K562 (cell line): ENCODE measurements at regions not wholly inside any gene's neighbourhood (a gene's known extent, or its start where the extent isn't known, plus 50 kb on each side); places are given as distances from the start of the nearest gene placed in this dataset.

Experiments
- ATAC-seq: fragments of 200-7000 bp; cut with Tn5 transposase; 3 replicates; pipeline ENCODE4 v1.9.1; 2020; ENCODE audit warnings: moderate library complexity
- BruUV-seq: library from RNA; stranded (reverse); fragments of 400-500 nt; replicated peaks from 2 replicates; lab custom pipeline; 2021; lab: Mats Ljungman, UMichigan
- CTCF ChIA-PET: fragments of 300-600 bp; formaldehyde crosslinking; extraction: SDS; loops from one replicate; lab custom pipeline; 2021; ENCODE audit warnings: low intra/inter-chr PET ratio; lab: Yijun Ruan, JAX
- POLR2A ChIA-PET: fragments of 300-600, 350-650 bp; sonication (Branson Sonifier 250); formaldehyde crosslinking; extraction: SDS; loops from one replicate; lab custom pipeline; 2021; ENCODE audit warnings: antibody characterized with exemption, inconsistent platforms; lab: Yijun Ruan, JAX
- DNase-seq, 4 experiments: peaks; one replicate each; pipeline versions ENCODE4 v3.0.0 to v3.0.0-alpha.2; 2011 to 2018; ENCODE audit warnings: low spot score in 3 of 4, mixed read lengths in 3 of 4; ENCODE audit errors: extremely low read depth in 1 of 4
- FAIRE-seq: peaks from 2 replicates; lab custom pipeline; 2011; peaks lifted over from hg19 to GRCh38; lab: Jason Lieb, UNC
- H2AFZ ChIP-seq: 2 replicates; pipeline ENCODE4 v1.6.0; 2011; ENCODE audit warnings: low read depth, low read length, control low read depth, inconsistent platforms
- H3K27ac ChIP-seq: fragments of 200-600 bp; 3 replicates; pipeline ENCODE4 v1.8.0; 2011; ENCODE audit warnings: low read depth, mild to moderate bottlenecking, control low read depth, inconsistent platforms, low read length, moderate library complexity, mixed read lengths; ENCODE audit errors: extremely low read depth
- H3K27me3 ChIP-seq, 2 experiments: fragments of 300-600 bp in 1 of 2; 2 replicates in 1 of 2; 3 replicates in 1 of 2; pipeline versions ENCODE4 v1.6.0 to v1.8.0; 2011; ENCODE audit warnings: inconsistent platforms in 2 of 2, low read length in 2 of 2, mild to moderate bottlenecking in 1 of 2, mixed read lengths in 1 of 2, moderate library complexity in 1 of 2; ENCODE audit not compliant: control insufficient read depth in 2 of 2, insufficient read depth in 2 of 2
- H3K36me3 ChIP-seq: fragments of 300-600 bp; 3 replicates; pipeline ENCODE4 v1.8.0; 2011; ENCODE audit warnings: mild to moderate bottlenecking, low read length, inconsistent platforms; ENCODE audit not compliant: control insufficient read depth, insufficient read depth
- H3K4me1 ChIP-seq, 2 experiments: fragments of 200-600 bp in 1 of 2; replicated peaks in 1 of 2; 2 replicates in 1 of 2; 3 replicates in 1 of 2; pipeline versions ENCODE4 v1.5.1 to v1.8.0; 2011; ENCODE audit warnings: inconsistent platforms in 2 of 2, low read length in 2 of 2, mild to moderate bottlenecking in 1 of 2, mixed read lengths in 1 of 2, moderate library complexity in 1 of 2; ENCODE audit not compliant: control insufficient read depth in 2 of 2, insufficient read depth in 2 of 2
- H3K4me2 ChIP-seq: 2 replicates; pipeline ENCODE4 v1.6.1; 2011; ENCODE audit warnings: low read length, control low read depth, inconsistent platforms, mixed read lengths; ENCODE audit not compliant: insufficient read depth
- H3K4me3 ChIP-seq: fragments of 200-600 bp; sonication (generic), shearing (Covaris generic); 2 replicates; pipeline ENCODE4 v1.5.1; 2016; ENCODE audit warnings: control low read depth, inconsistent platforms
- H3K79me2 ChIP-seq: fragments of 200-600 bp; 3 replicates; pipeline ENCODE4 v1.8.0; 2011; ENCODE audit warnings: low read length, inconsistent platforms; ENCODE audit not compliant: control insufficient read depth, insufficient read depth
- H3K9ac ChIP-seq, 2 experiments: 2 replicates each; pipeline versions ENCODE4 v1.6.0 to v1.6.1; 2011; ENCODE audit warnings: low read depth in 2 of 2, low read length in 2 of 2, control low read depth in 1 of 2, inconsistent platforms in 1 of 2, mild to moderate bottlenecking in 1 of 2, mixed read lengths in 1 of 2; ENCODE audit not compliant: insufficient read depth in 1 of 2
- H3K9me1 ChIP-seq: one replicate; pipeline ENCODE4 v1.6.0; 2011; ENCODE audit warnings: inconsistent platforms, mild to moderate bottlenecking, low read length, moderate library complexity; ENCODE audit not compliant: control insufficient read depth, insufficient read depth
- H3K9me3 ChIP-seq: replicated peaks from 2 replicates; pipeline ENCODE4 v1.5.1; 2011; ENCODE audit warnings: low read depth, low read length, inconsistent platforms; ENCODE audit not compliant: control insufficient read depth, insufficient read depth
- H4K20me1 ChIP-seq: replicated peaks from 2 replicates; pipeline ENCODE4 v1.6.1; 2011; ENCODE audit warnings: low read length, inconsistent platforms, mixed read lengths; ENCODE audit not compliant: control insufficient read depth, insufficient read depth
- CTCF ChIP-seq, 3 experiments: IDR thresholded peaks in 2 of 3; conservative IDR thresholded peaks in 1 of 3; 2 replicates each; pipeline ENCODE4 v1.5.1; 2011 to 2012; ENCODE audit warnings: low read length in 3 of 3, mild to moderate bottlenecking in 3 of 3, control low read depth in 2 of 3, improper control_type of control experiment in 1 of 3, inconsistent platforms in 1 of 3, low read depth in 1 of 3, mixed read lengths in 1 of 3, moderate library complexity in 1 of 3; ENCODE audit not compliant: insufficient read depth in 2 of 3
- GATA2 ChIP-seq: sonication (generic); formaldehyde crosslinking; IDR thresholded peaks from 2 replicates; pipeline ENCODE4 v1.4.0; 2020; ENCODE audit warnings: mild to moderate bottlenecking, missing genetic modification reagents
- HDGF ChIP-seq: fragments of 450-650 bp; IDR thresholded peaks from 2 replicates; pipeline ENCODE4 v1.6.1; 2016
- HMG20B ChIP-seq: fragments of 250-450 bp; sonication (Bioruptor Pico); IDR thresholded peaks from 2 replicates; pipeline ENCODE4 v1.5.0; 2021; ENCODE audit warnings: mild to moderate bottlenecking
- KHSRP ChIP-seq: fragments of 450-650 bp; IDR thresholded peaks from 2 replicates; pipeline ENCODE4 v1.6.1; 2017
- KLF10 ChIP-seq: fragments of 250-450 bp; sonication (Bioruptor Pico); IDR thresholded peaks from 2 replicates; pipeline ENCODE4 v1.6.1; 2021; ENCODE audit warnings: matching md5 sums
- MBD2 ChIP-seq: sonication (generic); IDR thresholded peaks from 2 replicates; pipeline ENCODE4 v1.6.1; 2016; ENCODE audit warnings: low read depth, borderline replicate concordance
- MTA3 ChIP-seq: fragments of 450-650 bp; formaldehyde crosslinking; IDR thresholded peaks from 2 replicates; pipeline ENCODE4 v1.6.1; 2017; ENCODE audit warnings: mild to moderate bottlenecking, borderline replicate concordance
- RFX5 ChIP-seq: IDR thresholded peaks from 2 replicates; pipeline ENCODE4 v1.6.1; 2011; ENCODE audit warnings: low read depth, mild to moderate bottlenecking, improper control_type of control experiment, low read length
- RUNX1 ChIP-seq: sonication (generic); IDR thresholded peaks from 2 replicates; pipeline ENCODE4 v1.6.1; 2016; ENCODE audit warnings: antibody characterized with exemption, low read depth
- SIN3A ChIP-seq, 2 experiments: fragments of 150-350 bp in 1 of 2; IDR thresholded peaks; 2 replicates each; pipeline ENCODE4 v1.6.1; 2011 to 2016; ENCODE audit warnings: borderline replicate concordance in 2 of 2, low read depth in 2 of 2, low read length in 2 of 2, mild to moderate bottlenecking in 2 of 2, moderate library complexity in 2 of 2; ENCODE audit not compliant: control insufficient read depth in 1 of 2
- STAG1 ChIP-seq: sonication (generic); formaldehyde crosslinking; IDR thresholded peaks from 2 replicates; pipeline ENCODE4 v1.5.0; 2020; ENCODE audit warnings: missing genetic modification reagents, borderline replicate concordance
- TAF15 ChIP-seq: fragments of 200-400 bp; formaldehyde crosslinking; IDR thresholded peaks from 2 replicates; pipeline ENCODE4 v1.6.1; 2017; ENCODE audit warnings: mild to moderate bottlenecking, low read depth, low read length, moderate library complexity
- TCF7L2 ChIP-seq: fragments of 150-350 bp; IDR thresholded peaks from 2 replicates; pipeline ENCODE4 v1.6.1; 2016; ENCODE audit warnings: low read depth, mild to moderate bottlenecking, low read length, moderate library complexity
- TSC22D4 ChIP-seq: fragments of 450-650 bp; IDR thresholded peaks from 2 replicates; pipeline ENCODE4 v1.6.1; 2016; ENCODE audit warnings: missing genetic modification characterization, missing biosample characterization, control low read depth
- ZBTB1 ChIP-seq: sonication (generic); formaldehyde crosslinking; IDR thresholded peaks from 2 replicates; pipeline ENCODE4 v1.8.1; 2023; ENCODE audit warnings: missing genetic modification reagents, low read depth, mild to moderate bottlenecking, borderline replicate concordance
- ZKSCAN1 ChIP-seq: fragments of 150-350 bp; IDR thresholded peaks from 2 replicates; pipeline ENCODE4 v1.6.1; 2016; ENCODE audit warnings: low read depth, low read length
- ZNF589 ChIP-seq: fragments of 200-800 bp; sonication (Bioruptor generic); IDR thresholded peaks from 2 replicates; pipeline ENCODE4 v1.6.1; 2016; ENCODE audit warnings: low read depth, missing genetic modification characterization, missing compliant biosample characterization
- WGBS: fragments of 100-300 bp; shearing (Covaris generic); methylation state at CpG from one replicate; pipeline ENCODE4 v1.1.6; 2016; ENCODE audit warnings: low coverage, mixed read lengths; ENCODE audit not compliant: insufficient coverage; ENCODE audit errors: missing lambda C conversion rate; 5-methylcytosine and 5-hydroxymethylcytosine counted together
- in situ Hi-C: fragments of 300-500 bp; cut with MboI; formaldehyde crosslinking; loops from 4 replicates; pipeline ENCODE4 v1.15.0; 2018; ENCODE audit warnings: inconsistent platforms, mixed read lengths
- intact Hi-C: fragments of 100-400 bp; cut with micrococcal nuclease; formaldehyde crosslinking; loops from 2 replicates; pipeline ENCODE4 v1.14.2; 2022

DNA sequence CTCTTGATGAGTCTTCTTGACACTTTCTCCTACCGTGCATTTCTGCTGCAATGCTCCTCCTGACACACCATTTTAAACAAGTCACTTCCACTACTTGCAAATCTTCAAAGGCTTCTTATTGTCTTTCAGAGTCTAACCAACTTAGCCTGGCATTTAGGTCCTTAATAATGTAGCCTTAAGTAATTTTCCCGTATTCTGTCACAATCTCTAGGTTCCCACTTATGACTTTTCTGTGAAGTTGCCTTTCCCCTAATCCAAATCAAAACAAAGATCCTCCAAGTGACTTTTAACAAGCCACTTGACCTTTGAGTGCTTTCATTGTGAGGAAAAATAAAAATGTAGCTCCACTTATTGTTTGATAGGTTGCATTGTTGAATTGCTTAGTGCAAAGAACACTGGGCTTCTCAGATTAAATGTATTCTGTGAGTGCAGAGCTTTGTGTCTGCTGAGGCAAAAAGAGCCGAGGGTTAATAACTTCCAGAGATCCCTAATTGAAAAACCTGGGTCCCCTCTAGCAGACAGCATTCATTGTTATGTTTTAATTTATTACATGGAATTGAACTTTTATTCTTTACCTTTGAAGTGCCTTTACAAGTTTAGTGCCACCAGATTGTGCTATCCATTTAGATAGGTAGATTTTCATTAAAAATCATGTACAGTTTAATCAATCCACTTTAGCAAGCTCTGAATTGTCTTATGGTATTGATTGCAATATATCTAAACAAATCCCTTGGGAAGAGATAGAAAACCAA, 341.7 kb upstream of the TYRP1 start:
- H3K4me2 ChIP-seq: no peak overlapping the region
- no peak for TF ChIP-seq RFX5
- no peak for TF ChIP-seq ZKSCAN1
- no peak for TF ChIP-seq MBD2
- TF ChIP-seq MTA3: no peak
- ATAC-seq (no peak), FAIRE-seq (no peak), DNase-seq (no peak)
- POLR2A ChIA-PET: no interaction called here
- no peaks in the 10 kb centered on the region for H3K4me1 ChIP-seq
- 0% methylated on average over 2 of the region's 3 CpGs for WGBS
- CTCF ChIA-PET: no interaction called here
- no peak overlapping the region for H3K4me3 ChIP-seq
- H2AFZ ChIP-seq: no peak overlapping the region
- H3K27ac ChIP-seq: no peak overlapping the region
- no peak overlapping the region for H3K9ac ChIP-seq
- H3K36me3 ChIP-seq: no peaks in the 10 kb centered on the region
- intact Hi-C loops (no loop called here), in situ Hi-C loops (no loop called here)
- no peaks in the 10 kb centered on the region for H3K27me3 ChIP-seq
- no peaks in the 10 kb centered on the region for H3K9me3 ChIP-seq
- BruUV-seq: no TSS peak
- no peaks in the 10 kb centered on the region for H4K20me1 ChIP-seq
- no peaks in the 10 kb centered on the region for H3K79me2 ChIP-seq
- no peaks in the 10 kb centered on the region for H3K9me1 ChIP-seq

DNA sequence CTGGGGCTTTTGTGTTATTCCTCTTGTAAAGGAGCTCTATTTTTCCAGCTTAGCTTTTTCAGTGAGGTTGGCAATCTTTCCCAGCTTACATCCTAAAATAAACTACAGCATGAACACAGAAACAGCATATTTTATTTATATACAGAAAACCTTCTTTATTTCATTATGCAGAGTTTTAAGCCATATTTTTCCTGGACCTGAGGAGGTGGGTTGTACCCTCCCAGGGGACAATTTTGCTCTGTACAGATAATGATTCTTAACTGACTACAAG, 341.2 kb upstream of the TYRP1 start:
- no peak for FAIRE-seq
- Histone ChIP-seq H2AFZ (no peak overlapping the region), H3K27ac (no peak overlapping the region), H3K36me3 (no peaks in the 10 kb centered on the region), H3K4me3 (no peak overlapping the region), H3K4me2 (no peak overlapping the region), H3K27me3 (no peaks in the 10 kb centered on the region), H3K4me1 (no peaks in the 10 kb centered on the region), H4K20me1 (no peaks in the 10 kb centered on the region), H3K79me2 (no peaks in the 10 kb centered on the region), H3K9me3 (no peaks in the 10 kb centered on the region), H3K9me1 (no peaks in the 10 kb centered on the region), H3K9ac (no peak overlapping the region)
- ChIA-PET CTCF (no interaction called here), POLR2A (no interaction called here)
- DNase-seq: no peak
- no peak for ATAC-seq
- BruUV-seq: no TSS peak
- in situ Hi-C loops: no loop called here
- intact Hi-C loops: no loop called here
- TF ChIP-seq ZBTB1 (CRISPR knock-in tag) (no peak), RUNX1 (no peak), HDGF (no peak), TSC22D4 (tag) (no peak), TAF15 (no peak), ZNF589 (CRISPR knock-in tag) (no peak), TCF7L2 (no peak), KLF10 (CRISPR knock-in tag) (no peak), STAG1 (CRISPR knock-in tag) (no peak), KHSRP (no peak), HMG20B (CRISPR knock-in tag) (no peak), SIN3A (IDR thresholded peaks at IDR 0.05; ENCODE audit: borderline replicate concordance in 2 of 2, control insufficient read depth in 1 of 2, low read depth in 2 of 2, low read length in 2 of 2) (no peak), GATA2 (CRISPR knock-in tag) (no peak), CTCF (IDR thresholded peaks at IDR 0.05 in 2 of 3, conservative IDR thresholded peaks at IDR 0.05 in 1 of 3; ENCODE audit: insufficient read depth in 2 of 3, low read depth in 1 of 3, low read length in 3 of 3) (no peak)
